ENCODE measurements at regions not wholly inside any gene's neighbourhood (a gene's known extent, or its start where the extent isn't known, plus 50 kb on each side); places are given as distances from the start of the nearest gene placed in this dataset.

GRCh38 chr11:80167766-80168165 is 726.9 kb upstream of the TENM4 start:
- no peak for DNase-seq

DNA sequence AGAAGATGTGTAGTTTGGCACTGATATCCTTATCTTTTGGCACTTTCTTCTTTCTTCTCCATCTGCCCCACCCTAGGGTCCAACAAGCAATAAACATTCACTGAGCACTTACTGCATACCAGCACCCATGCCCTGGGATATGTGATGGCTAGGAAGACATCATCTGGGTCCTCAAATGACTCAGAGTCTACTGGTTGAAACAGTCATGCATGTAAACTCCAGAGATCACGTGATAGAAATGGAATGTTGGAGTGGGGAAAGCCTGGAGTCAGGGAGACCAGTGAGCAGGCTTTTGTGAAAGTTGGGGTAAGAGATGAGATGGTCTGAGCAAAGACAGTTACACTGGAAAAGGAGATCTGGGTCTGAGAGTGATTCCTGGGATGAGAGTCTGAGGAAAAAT is 724.9 kb upstream of the TENM4 start:
- no peak for DNase-seq

- no peak for DNase-seq
Observed at GRCh38 chr11:80163441-80163840, 722.6 kb upstream of the TENM4 start.

DNA sequence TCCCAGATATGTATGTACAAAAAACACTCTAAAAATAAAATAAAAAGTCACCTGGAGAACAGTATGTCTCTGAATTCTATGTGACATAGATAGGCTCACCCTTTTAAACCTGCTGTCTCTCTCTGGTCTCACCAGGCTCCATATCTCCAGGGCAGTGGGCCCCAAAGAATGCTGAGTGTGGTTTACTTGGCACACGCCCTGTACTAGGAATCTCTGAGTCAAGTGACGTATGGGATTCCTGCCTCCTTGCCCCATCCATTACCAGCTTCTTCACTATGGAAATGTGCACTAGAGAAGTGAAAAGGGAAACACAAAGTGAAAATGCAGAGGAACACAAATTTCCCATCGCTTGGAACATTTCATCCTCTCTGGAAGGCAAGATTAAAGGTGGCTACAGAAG is 722.2 kb upstream of the TENM4 start:
- DNase-seq, result no peak

DNA sequence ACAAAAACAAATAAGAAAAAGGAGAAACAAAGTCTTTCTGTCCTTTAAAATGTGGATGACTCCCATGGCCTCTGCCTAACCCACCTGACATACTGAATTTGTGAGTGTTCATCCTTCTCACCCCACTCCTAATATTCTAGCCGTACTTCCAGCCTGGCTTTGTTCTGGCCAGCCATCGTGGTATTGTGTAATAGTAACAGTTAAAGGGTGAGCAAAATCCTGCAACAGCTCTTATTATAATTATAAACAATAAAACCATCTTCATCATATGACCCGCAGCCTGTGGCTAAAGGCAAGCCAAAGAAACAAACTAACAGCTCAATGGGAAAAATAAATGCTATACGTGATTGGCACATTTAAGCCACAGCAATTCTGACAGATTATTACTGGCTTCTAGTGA is 721.6 kb upstream of the TENM4 start:
- DNase-seq, result no peak

GRCh38 chr11:80157447-80157846 is 716.6 kb upstream of the TENM4 start:
- no peak for DNase-seq

GRCh38 chr11:80156062-80156461 is 715.2 kb upstream of the TENM4 start:
- DNase-seq, result no peak

- no peak for DNase-seq
Observed at GRCh38 chr11:80155412-80156017, 714.7 kb upstream of the TENM4 start.

DNA sequence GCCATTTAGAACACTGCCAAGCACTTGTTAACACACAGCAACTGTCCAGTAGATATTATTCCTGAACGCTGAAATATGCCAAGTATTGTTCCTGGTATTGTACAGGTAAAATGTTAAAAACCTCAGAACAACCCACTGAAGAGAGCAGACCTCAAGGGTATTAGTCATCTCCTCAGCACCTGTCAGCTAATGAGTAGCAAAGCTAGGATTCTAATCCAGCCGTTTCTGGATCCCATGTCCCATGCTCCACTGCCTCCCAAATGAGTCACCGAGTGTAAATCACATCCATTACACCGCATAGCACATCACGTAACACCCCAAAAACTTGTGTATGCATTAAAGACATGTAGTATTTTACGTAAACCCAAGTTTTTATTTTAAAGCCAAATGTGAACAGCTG is 705.4 kb upstream of the TENM4 start:
- no peak for DNase-seq

DNA sequence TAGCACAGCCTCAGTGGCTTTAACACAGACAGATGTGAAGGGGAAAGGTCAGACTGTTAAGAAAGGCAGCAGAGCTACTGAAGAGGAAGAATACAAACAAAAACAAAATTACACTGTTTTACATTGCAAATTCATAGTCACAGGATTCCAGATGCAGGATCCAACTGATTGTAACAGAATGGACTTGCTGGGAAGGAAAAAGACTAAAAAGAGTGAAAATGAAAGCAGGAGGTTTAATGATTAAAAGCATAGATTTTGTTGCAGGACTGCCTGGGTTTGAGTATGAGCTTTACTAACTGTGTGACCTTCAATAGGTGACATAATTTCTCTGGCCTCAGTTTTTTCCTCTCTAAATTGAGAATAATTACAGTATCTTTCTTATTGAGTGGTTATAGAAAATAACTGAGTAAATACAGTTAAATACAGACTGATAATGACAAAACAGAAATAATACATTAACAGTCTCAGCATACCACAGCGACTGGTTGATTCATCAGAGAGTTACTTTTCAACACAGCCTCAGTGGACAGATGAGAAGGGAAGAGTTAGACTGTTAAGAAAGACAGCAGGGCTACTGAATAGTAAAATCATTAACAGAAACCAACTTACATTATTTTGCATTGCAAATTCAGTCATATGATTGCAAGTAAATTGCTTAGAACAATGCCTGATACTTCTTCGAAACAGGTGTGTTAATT is 704.2 kb upstream of the TENM4 start:
- no peak for DNase-seq

DNA sequence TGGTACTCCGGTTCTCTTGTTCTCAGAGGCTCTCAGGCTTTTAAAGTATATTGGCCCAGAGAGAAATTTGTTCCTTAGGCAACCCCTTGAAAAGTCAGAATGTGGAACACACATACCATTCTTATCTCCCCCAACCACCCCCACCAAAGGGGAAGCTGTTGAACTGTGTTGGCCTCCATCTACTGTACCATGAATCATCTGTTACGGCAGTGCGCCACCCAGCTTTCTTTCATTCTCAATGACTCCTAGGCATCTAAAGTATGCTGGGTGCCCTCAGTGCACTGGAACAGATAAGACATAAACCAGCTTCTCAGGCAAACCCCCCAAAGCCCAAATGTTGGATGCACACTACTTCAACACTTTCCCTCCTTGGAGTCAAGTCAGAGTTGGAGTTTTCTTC is 696.2 kb upstream of the TENM4 start:
- DNase-seq, result no peak

- no peak for DNase-seq
Observed at GRCh38 chr11:80129396-80129795, 688.6 kb upstream of the TENM4 start.

- no peak for DNase-seq
Observed at GRCh38 chr11:80122211-80122610, 681.4 kb upstream of the TENM4 start.

- no peak for DNase-seq
Observed at GRCh38 chr11:80118073-80118472, 677.2 kb upstream of the TENM4 start.

- no peak for DNase-seq
Observed at GRCh38 chr11:80116796-80117195, 676.0 kb upstream of the TENM4 start.

GRCh38 chr11:80109652-80110051 is 668.8 kb upstream of the TENM4 start:
- no peak for DNase-seq

DNA sequence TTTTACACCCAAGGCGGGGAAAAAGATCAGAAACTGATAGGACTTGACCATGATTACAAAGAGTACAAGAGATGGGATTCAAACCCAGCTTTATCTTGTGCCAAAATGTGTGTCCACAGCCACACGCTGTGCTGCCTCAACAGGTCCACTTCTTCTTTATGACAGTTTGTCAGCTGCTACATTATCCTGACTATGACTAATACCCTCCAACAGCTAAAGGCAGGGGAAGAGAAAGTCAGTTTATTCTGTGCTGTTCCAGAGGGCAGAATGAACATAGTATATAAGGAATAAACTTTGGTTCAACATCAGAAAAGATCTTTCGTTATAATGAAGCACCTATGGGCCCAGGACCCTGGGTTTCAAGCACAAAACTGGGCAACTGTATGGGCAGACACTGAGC is 668.2 kb upstream of the TENM4 start:
- no peak for DNase-seq

GRCh38 chr11:80107415-80107814 is 666.6 kb upstream of the TENM4 start:
- DNase-seq, result no peak

DNA sequence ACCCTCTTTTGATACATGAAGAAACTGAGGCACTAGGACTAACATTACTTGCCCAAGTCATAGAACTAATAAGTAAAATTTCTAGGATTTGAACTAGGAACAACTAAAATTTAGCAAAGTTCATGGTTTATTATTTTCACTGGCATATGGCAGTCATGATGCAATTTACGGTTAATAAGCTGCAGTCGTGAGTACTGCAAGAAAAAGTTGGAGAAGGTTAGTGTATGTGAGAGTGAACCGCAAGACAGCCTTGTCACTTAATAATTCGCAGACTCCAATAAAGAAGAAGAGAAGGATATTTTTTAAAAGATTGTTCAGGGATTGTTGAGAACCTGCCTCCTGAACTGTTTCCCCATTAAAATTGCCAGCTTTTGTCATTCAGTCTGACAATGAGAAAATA is 663.4 kb upstream of the TENM4 start:
- DNase-seq, result no peak

DNA sequence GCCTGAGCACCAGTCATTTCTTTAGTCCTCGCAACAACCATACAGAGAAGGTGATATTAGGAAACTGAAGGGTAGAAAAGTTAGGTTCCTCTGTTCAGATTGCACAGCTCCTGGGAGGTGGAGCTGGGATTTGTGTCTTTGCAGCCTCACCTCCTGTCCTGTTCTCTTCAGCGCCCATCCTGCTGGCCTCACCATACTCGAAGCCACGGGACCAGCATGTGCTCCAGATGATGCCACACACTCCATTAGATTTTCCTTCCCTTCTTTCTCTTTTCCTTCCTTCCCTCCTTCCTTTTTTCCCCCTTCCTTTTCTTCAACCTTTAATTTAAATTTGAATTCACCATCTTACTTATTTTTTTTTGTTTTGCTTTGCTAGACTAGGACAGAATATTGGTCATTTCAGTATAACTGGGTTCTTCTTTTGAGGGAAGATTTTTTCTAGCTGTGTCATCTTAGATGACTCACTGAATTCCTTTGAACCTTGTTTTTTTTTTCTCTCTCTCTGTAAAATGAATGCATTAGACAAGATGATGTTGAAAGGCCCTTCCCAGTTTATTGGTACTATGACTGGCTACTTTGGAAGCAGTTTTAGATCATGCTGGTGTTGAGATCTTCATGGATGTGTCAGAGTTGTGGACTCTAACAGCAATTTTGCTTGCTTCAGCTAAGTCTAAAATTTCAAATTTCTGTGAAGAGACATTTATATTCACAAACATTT is 662.5 kb upstream of the TENM4 start:
- DNase-seq, result no peak

- no peak for DNase-seq
Observed at GRCh38 chr11:80097146-80097545, 656.3 kb upstream of the TENM4 start.

GRCh38 chr11:80096736-80097135 is 655.9 kb upstream of the TENM4 start:
- DNase-seq, result no peak

DNA sequence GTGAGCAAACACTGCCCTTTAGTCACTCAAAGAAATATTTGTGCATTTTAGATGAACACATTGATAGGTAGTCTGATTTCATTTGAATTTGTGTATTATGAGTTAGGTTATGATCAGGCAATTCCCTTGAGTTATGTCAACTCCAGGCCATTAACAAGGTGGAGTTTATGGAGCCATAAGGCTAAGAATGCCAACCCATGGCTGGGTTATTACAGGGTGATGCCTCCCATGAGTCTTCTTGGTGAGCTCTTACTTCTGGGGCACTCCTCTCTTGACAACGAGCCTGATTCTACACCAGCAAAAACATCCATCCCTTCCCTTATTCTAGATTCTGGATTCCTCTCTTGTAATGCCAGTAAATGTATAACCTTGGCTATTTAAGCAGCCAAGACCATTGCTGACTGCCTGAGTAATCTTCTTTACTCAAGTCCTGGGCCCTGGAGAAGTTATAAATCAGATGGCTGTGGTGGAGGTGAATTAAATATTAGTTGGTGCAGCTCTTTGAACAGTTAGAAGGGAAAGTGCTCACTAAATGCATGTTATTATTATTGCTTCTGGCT is 645.7 kb upstream of the TENM4 start:
- DNase-seq, result no peak

DNA sequence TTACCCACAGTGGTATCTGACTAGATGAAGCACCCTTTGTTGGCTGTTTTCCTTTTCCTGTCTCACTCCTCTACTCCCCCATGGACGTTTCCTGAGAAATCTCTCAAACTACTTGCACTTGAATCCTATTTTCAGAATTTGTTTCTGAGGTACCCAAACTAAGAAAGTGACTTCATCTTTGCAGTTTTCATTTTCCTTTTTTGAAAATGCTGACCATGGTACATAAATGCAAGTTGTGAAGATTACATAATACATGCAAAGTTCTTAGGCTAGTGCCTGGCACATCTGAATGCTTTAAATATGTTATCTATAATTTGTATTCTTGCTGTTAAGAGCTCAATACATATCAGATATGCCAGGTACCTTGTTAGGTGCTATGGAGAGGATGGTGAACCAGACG is 644.7 kb upstream of the TENM4 start:
- DNase-seq, result no peak
